Mesothelial cell of epicardium (in vitro differentiated cells): ENCODE measurements at regions not wholly inside any gene's neighbourhood (a gene's known extent, or its start where the extent isn't known, plus 50 kb on each side); places are given as distances from the start of the nearest gene placed in this dataset.

Experiments
- DNase-seq, 2 experiments: peaks; one replicate each; pipeline ENCODE4 v3.0.0; 2021; ENCODE audit warnings: low spot score in 2 of 2; ENCODE audit not compliant: unreplicated experiment in 2 of 2
- H3K27ac Mint-ChIP-seq: 2 replicates; pipeline ENCODE4 v1.8.0; 2021; ENCODE audit warnings: mixed read lengths
- H3K27me3 Mint-ChIP-seq: 2 replicates; pipeline ENCODE4 v1.8.0; 2021; ENCODE audit warnings: low read depth, mixed read lengths
- H3K36me3 Mint-ChIP-seq: 2 replicates; pipeline ENCODE4 v1.8.0; 2021; ENCODE audit warnings: mixed read lengths
- H3K4me1 Mint-ChIP-seq: 2 replicates; pipeline ENCODE4 v1.8.0; 2021; ENCODE audit warnings: mixed read lengths
- H3K4me3 Mint-ChIP-seq: 2 replicates; pipeline ENCODE4 v1.8.0; 2021; ENCODE audit warnings: mild to moderate bottlenecking, moderate library complexity, mixed read lengths
- H3K9me3 Mint-ChIP-seq: 2 replicates; pipeline ENCODE4 v1.8.0; 2021; ENCODE audit warnings: mixed read lengths
- CTCF ChIP-seq: fragments of 200-600 bp; sonication (generic); IDR thresholded peaks from one replicate; pipeline ENCODE4 v1.5.0; 2021; ENCODE audit warnings: antibody characterized with exemption; ENCODE audit not compliant: unreplicated experiment

GRCh38 chr2:107338571-107338970, 452.6 kb upstream of the ST6GAL2 start:
- Mint-ChIP-seq H3K9me3 (peaks cover 22% of the 10 kb centered on the region), H3K4me3 (no peak overlapping the region), H3K27ac (no peak overlapping the region), H3K27me3 (no peaks in the 10 kb centered on the region), H3K36me3 (no peaks in the 10 kb centered on the region), H3K4me1 (no peaks in the 10 kb centered on the region)
- no peak for DNase-seq
- TF ChIP-seq CTCF, result no peak

GRCh38 chr2:107340955-107341354, 455.0 kb upstream of the ST6GAL2 start:
- no peaks in the 10 kb centered on the region for H3K36me3 Mint-ChIP-seq
- DNase-seq, result no peak
- H3K27me3 Mint-ChIP-seq, result no peaks in the 10 kb centered on the region
- H3K27ac Mint-ChIP-seq, result no peak overlapping the region
- TF ChIP-seq CTCF, result no peak
- H3K4me3 Mint-ChIP-seq, result no peak overlapping the region
- H3K9me3 Mint-ChIP-seq, result peaks cover 22% of the 10 kb centered on the region
- no peaks in the 10 kb centered on the region for H3K4me1 Mint-ChIP-seq

- H3K36me3 Mint-ChIP-seq, result no peaks in the 10 kb centered on the region
- H3K27ac Mint-ChIP-seq, result no peak overlapping the region
- no peak for TF ChIP-seq CTCF
- H3K9me3 Mint-ChIP-seq, result peaks cover 51% of the 10 kb centered on the region
- DNase-seq, result no peak
- H3K27me3 Mint-ChIP-seq, result no peaks in the 10 kb centered on the region
- H3K4me3 Mint-ChIP-seq, result no peak overlapping the region
- no peaks in the 10 kb centered on the region for H3K4me1 Mint-ChIP-seq
Observed at GRCh38 chr2:107349329-107349728, 463.4 kb upstream of the ST6GAL2 start.

- TF ChIP-seq CTCF, result no peak
- H3K27me3 Mint-ChIP-seq, result no peaks in the 10 kb centered on the region
- DNase-seq, result no peak
- peaks cover 4% of the 10 kb centered on the region for H3K4me1 Mint-ChIP-seq
- H3K27ac Mint-ChIP-seq, result no peak overlapping the region
- no peak overlapping the region for H3K4me3 Mint-ChIP-seq
- H3K36me3 Mint-ChIP-seq, result no peaks in the 10 kb centered on the region
- H3K9me3 Mint-ChIP-seq, result peaks cover 38% of the 10 kb centered on the region
Observed at GRCh38 chr2:107354175-107354574, 468.2 kb upstream of the ST6GAL2 start.

- DNase-seq, result no peak
- TF ChIP-seq CTCF, result no peak
- peaks cover 4% of the 10 kb centered on the region for H3K4me1 Mint-ChIP-seq
- no peaks in the 10 kb centered on the region for H3K36me3 Mint-ChIP-seq
- no peak overlapping the region for H3K4me3 Mint-ChIP-seq
- H3K9me3 Mint-ChIP-seq, result peaks cover 4% of the 10 kb centered on the region
- no peaks in the 10 kb centered on the region for H3K27me3 Mint-ChIP-seq
- H3K27ac Mint-ChIP-seq, result no peak overlapping the region
Observed at GRCh38 chr2:107358362-107358761, 468.3 kb upstream of the RGPD4 start.

- H3K9me3 Mint-ChIP-seq, result no peaks in the 10 kb centered on the region
- no peak overlapping the region for H3K27ac Mint-ChIP-seq
- peaks cover 4% of the 10 kb centered on the region for H3K4me1 Mint-ChIP-seq
- no peaks in the 10 kb centered on the region for H3K27me3 Mint-ChIP-seq
- TF ChIP-seq CTCF, result no peak
- H3K4me3 Mint-ChIP-seq, result no peak overlapping the region
- no peaks in the 10 kb centered on the region for H3K36me3 Mint-ChIP-seq
- DNase-seq, result no peak
Observed at GRCh38 chr2:107359021-107359420, 467.7 kb upstream of the RGPD4 start.
